B cell (primary cell): ENCODE measurements at regions not wholly inside any gene's neighbourhood (a gene's known extent, or its start where the extent isn't known, plus 50 kb on each side); places are given as distances from the start of the nearest gene placed in this dataset.

Experiments used
- ATAC-seq: fragments of 200-7000 bp; cut with Tn5 transposase; one replicate; pipeline ENCODE4 v1.10.0; 2021; ENCODE audit warnings: low read depth, mild to moderate bottlenecking, moderate number of reproducible peaks, moderate library complexity
- CTCF ChIA-PET: fragments of 350-600 bp; sonication (Branson Sonifier 250); formaldehyde crosslinking; loops from one replicate; lab custom pipeline; 2021; ENCODE audit warnings: antibody characterized with exemption, inconsistent platforms; lab: Charles Lee
- POLR2A ChIA-PET: fragments of 350-600 bp; sonication (Branson Sonifier 250); formaldehyde crosslinking; loops from one replicate; lab custom pipeline; 2021; ENCODE audit warnings: antibody characterized with exemption; lab: Charles Lee
- DNase-seq: peaks from one replicate; pipeline ENCODE4 v3.0.0; 2013
- H2AFZ ChIP-seq: 2 replicates; pipeline ENCODE4 v1.6.1; 2012; ENCODE audit warnings: mild to moderate bottlenecking, low read depth, low read length; ENCODE audit not compliant: insufficient read depth, poor library complexity, severe bottlenecking
- H3K27ac ChIP-seq, 2 donors: 1 replicate in 1 of 2; 2 replicates in 1 of 2; pipeline ENCODE4 v1.5.1; 2012 to 2013; ENCODE audit warnings: low read length in 2 of 2, mild to moderate bottlenecking in 2 of 2, moderate library complexity in 1 of 2
- H3K27me3 ChIP-seq, 4 experiments: fragments of 200-600 bp in 1 of 4; sonication (generic) in 1 of 4; replicated peaks in 1 of 4; 1 replicate in 2 of 4; 2 replicates in 2 of 4; pipeline versions ENCODE4 v1.6.1 to v1.7.0; 2013 to 2016; ENCODE audit warnings: low read length in 3 of 4, mild to moderate bottlenecking in 2 of 4, mixed read lengths in 1 of 4, moderate library complexity in 1 of 4; ENCODE audit not compliant: insufficient read depth in 4 of 4, control insufficient read depth in 3 of 4; ENCODE audit errors: control extremely low read depth in 1 of 4
- H3K36me3 ChIP-seq, 2 experiments: replicated peaks in 1 of 2; 1 replicate in 1 of 2; 2 replicates in 1 of 2; pipeline versions ENCODE4 v1.6.1 to v1.7.1; 2013; ENCODE audit warnings: low read length in 1 of 2; ENCODE audit not compliant: insufficient read depth in 2 of 2, control insufficient read depth in 1 of 2; ENCODE audit errors: control extremely low read depth in 1 of 2, extremely low read depth in 1 of 2
- H3K4me1 ChIP-seq, 2 donors: fragments of 200-600 bp in 1 of 2; sonication (generic) in 1 of 2; 1 replicate in 1 of 2; 2 replicates in 1 of 2; pipeline versions ENCODE4 v1.5.1 to v1.6.1; 2013 to 2017; ENCODE audit warnings: low read length in 2 of 2; ENCODE audit not compliant: control insufficient read depth in 2 of 2, insufficient read depth in 2 of 2
- H3K4me2 ChIP-seq: replicated peaks from 2 replicates; pipeline ENCODE3; 2012; ENCODE audit warnings: mild to moderate bottlenecking, low read depth, low read length; ENCODE audit not compliant: poor library complexity, severe bottlenecking
- H3K4me3 ChIP-seq, 5 experiments: fragments of 200-600 bp in 1 of 5; sonication (generic) in 1 of 5; 1 replicate in 3 of 5; 2 replicates in 2 of 5; pipeline versions ENCODE4 v1.5.1 to v1.7.0; 2011 to 2016; ENCODE audit warnings: low read length in 4 of 5, mild to moderate bottlenecking in 4 of 5, low read depth in 2 of 5, control low read depth in 1 of 5, moderate library complexity in 1 of 5; ENCODE audit not compliant: insufficient read depth in 1 of 5; ENCODE audit errors: control extremely low read depth in 1 of 5, extremely low read depth in 1 of 5
- H3K79me2 ChIP-seq: fragments of 200-600 bp; sonication (generic); one replicate; pipeline ENCODE4 v1.6.0; 2016; ENCODE audit warnings: low read length; ENCODE audit not compliant: control insufficient read depth, insufficient read depth
- H3K9ac ChIP-seq: fragments of 200-600 bp; sonication (generic); 2 replicates; pipeline ENCODE4 v1.6.1; 2017; ENCODE audit warnings: mild to moderate bottlenecking, low read length, moderate library complexity
- H3K9me3 ChIP-seq, 3 donors: one replicate each; pipeline versions ENCODE4 v1.6.1 to v1.7.1; 2013; ENCODE audit warnings: low read length in 2 of 3; ENCODE audit not compliant: control insufficient read depth in 2 of 3, insufficient read depth in 1 of 3; ENCODE audit errors: control extremely low read depth in 1 of 3
- H4K20me1 ChIP-seq: 2 replicates; pipeline ENCODE4 v1.6.0; 2012; ENCODE audit warnings: mild to moderate bottlenecking, low read length; ENCODE audit not compliant: insufficient read depth, control insufficient read depth, poor library complexity, severe bottlenecking
- H3K27ac Mint-ChIP-seq: one replicate; pipeline ENCODE4 v1.8.0; 2021; ENCODE audit warnings: mixed read lengths
- H3K27me3 Mint-ChIP-seq: one replicate; pipeline ENCODE4 v1.8.0; 2021; ENCODE audit warnings: mixed read lengths
- H3K4me1 Mint-ChIP-seq: one replicate; pipeline ENCODE4 v1.8.0; 2021; ENCODE audit warnings: mixed read lengths
- H3K4me3 Mint-ChIP-seq: one replicate; pipeline ENCODE4 v1.8.0; 2021; ENCODE audit warnings: mixed read lengths
- H3K9me3 Mint-ChIP-seq: one replicate; pipeline ENCODE4 v1.8.0; 2022; ENCODE audit warnings: mixed read lengths; ENCODE audit not compliant: insufficient read depth
- CTCF ChIP-seq: fragments of 200-600 bp; IDR thresholded peaks from one replicate; pipeline ENCODE4 v1.8.0; 2022; ENCODE audit warnings: antibody characterized with exemption, mild to moderate bottlenecking
- EZH2 ChIP-seq: IDR thresholded peaks from 2 replicates; pipeline ENCODE4 v1.6.1; 2012; ENCODE audit warnings: borderline replicate concordance, low read depth, mild to moderate bottlenecking, moderate library complexity, low read length; ENCODE audit not compliant: insufficient read depth, poor library complexity, severe bottlenecking
- WGBS: methylation state at CpG from one replicate; pipeline ENCODE4 v1.1.5; 2013; ENCODE audit warnings: missing lambda C conversion rate; ENCODE audit not compliant: insufficient coverage; 5-methylcytosine and 5-hydroxymethylcytosine counted together
- intact Hi-C: fragments of 100-400 bp; cut with micrococcal nuclease; formaldehyde crosslinking; loops from one replicate; pipeline ENCODE4 v1.10.0; 2022

- CTCF ChIA-PET = no interaction called here
- no peak overlapping the region for H3K27ac ChIP-seq
- H2AFZ ChIP-seq = no peak overlapping the region
- POLR2A ChIA-PET = no interaction called here
- ATAC-seq = no peak
- WGBS = 86% methylated on average over 2 of the region's 2 CpGs
- no peaks in the 10 kb centered on the region for H3K79me2 ChIP-seq
- peaks cover 0 to 6% (median 0%) of the 10 kb centered on the region in 4 experiments for H3K27me3 ChIP-seq
- no peaks in the 10 kb centered on the region for H3K36me3 ChIP-seq
- no peak overlapping the region for H3K4me2 ChIP-seq
- no peaks in the 10 kb centered on the region for H3K4me1 Mint-ChIP-seq
- no peak overlapping the region for H3K9ac ChIP-seq
- peaks cover 9% of the 10 kb centered on the region for H3K27me3 Mint-ChIP-seq
- H3K4me3 Mint-ChIP-seq = no peak overlapping the region
- no peak for DNase-seq
- no peak overlapping the region for H3K27ac Mint-ChIP-seq
- H3K4me3 ChIP-seq = no peak overlapping the region
- no peaks in the 10 kb centered on the region for H3K9me3 Mint-ChIP-seq
- H3K4me1 ChIP-seq = no peaks in the 10 kb centered on the region
- TF ChIP-seq EZH2 = no peak
- TF ChIP-seq CTCF = no peak
- H3K9me3 ChIP-seq = peaks cover 0 to 6% (median 0%) of the 10 kb centered on the region in 3 donors
- no peaks in the 10 kb centered on the region for H4K20me1 ChIP-seq
- intact Hi-C loops = no loop called here
Measured at GRCh38 chr6:40036186-40036585, 101.9 kb upstream of the MOCS1 start.

GRCh38 chr6:40028449-40028848, 94.2 kb upstream of the MOCS1 start:
- no peak for TF ChIP-seq EZH2
- no peak for TF ChIP-seq CTCF
- H3K4me1 Mint-ChIP-seq = no peaks in the 10 kb centered on the region
- intact Hi-C loops = no loop called here
- Histone ChIP-seq H3K4me2 (no peak overlapping the region), H3K36me3 (no peaks in the 10 kb centered on the region), H3K9ac (no peak overlapping the region), H3K27ac (no peak overlapping the region), H3K4me1 (no peaks in the 10 kb centered on the region), H3K79me2 (no peaks in the 10 kb centered on the region), H4K20me1 (no peaks in the 10 kb centered on the region), H3K9me3 (no peaks in the 10 kb centered on the region), H3K27me3 (peaks cover 0 to 4% (median 0%) of the 10 kb centered on the region in 4 experiments), H3K4me3 (no peak overlapping the region), H2AFZ (no peak overlapping the region)
- no peak overlapping the region for H3K4me3 Mint-ChIP-seq
- WGBS = no CpG with 5 or more reads among the region's 1 CpG
- ATAC-seq = no peak
- H3K27me3 Mint-ChIP-seq = peaks cover 8% of the 10 kb centered on the region
- CTCF ChIA-PET = no interaction called here
- POLR2A ChIA-PET = no interaction called here
- no peak for DNase-seq
- no peak overlapping the region for H3K27ac Mint-ChIP-seq
- H3K9me3 Mint-ChIP-seq = no peaks in the 10 kb centered on the region
